ENCODE measurements at regions not wholly inside any gene's neighbourhood (a gene's known extent, or its start where the extent isn't known, plus 50 kb on each side); places are given as distances from the start of the nearest gene placed in this dataset.

- no peak for TF ChIP-seq CTCF (optimal IDR thresholded peaks at IDR 0.05 in 1 of 3, IDR thresholded peaks at IDR 0.05 in 1 of 3, conservative IDR thresholded peaks at IDR 0.05 in 1 of 3; ENCODE audit: extremely low read depth in 1 of 3, insufficient read depth in 2 of 3, low read length in 3 of 3)
- no peak for TF ChIP-seq EZH2 (IDR thresholded peaks at IDR 0.05; ENCODE audit: low read length)
Observed at GRCh38 chr18:25503567-25504081, 151.7 kb upstream of the ZNF521 start.

Data from keratinocyte (primary cell).